Smooth muscle cell (in vitro differentiated cells): ENCODE measurements at regions not wholly inside any gene's neighbourhood (a gene's known extent, or its start where the extent isn't known, plus 50 kb on each side); places are given as distances from the start of the nearest gene placed in this dataset.

Experiments
- DNase-seq: peaks from one replicate; lab custom pipeline; 2025; ENCODE audit not compliant: unreplicated experiment; lab: John Stamatoyannopoulos, UW
- H2AFZ ChIP-seq: fragments of 200-600 bp; sonication (generic); 2 replicates; pipeline ENCODE4 v1.6.0; 2016; ENCODE audit warnings: antibody characterized with exemption, low read depth, mild to moderate bottlenecking
- H3F3A ChIP-seq: fragments of 200-600 bp; sonication (generic); 2 replicates; pipeline ENCODE4 v1.6.0; 2017; ENCODE audit warnings: antibody characterized with exemption, low read depth
- H3K27ac ChIP-seq: fragments of 200-600 bp; sonication (generic); 2 replicates; pipeline ENCODE4 v1.5.1; 2016; ENCODE audit warnings: low read depth, mild to moderate bottlenecking
- H3K27me3 ChIP-seq: fragments of 200-600 bp; sonication (generic); 2 replicates; pipeline ENCODE4 v1.6.1; 2016; ENCODE audit warnings: low read depth, mild to moderate bottlenecking
- H3K36me3 ChIP-seq: fragments of 200-600 bp; sonication (generic); 2 replicates; pipeline ENCODE4 v1.5.1; 2016; ENCODE audit warnings: low read depth
- H3K4me1 ChIP-seq: fragments of 200-600 bp; sonication (generic); 2 replicates; pipeline ENCODE4 v1.5.1; 2016; ENCODE audit warnings: low read depth
- H3K4me2 ChIP-seq: fragments of 200-600 bp; sonication (generic); 2 replicates; pipeline ENCODE4 v1.6.0; 2016; ENCODE audit warnings: mild to moderate bottlenecking
- H3K4me3 ChIP-seq: fragments of 200-600 bp; sonication (generic); 2 replicates; pipeline ENCODE4 v1.5.1; 2016; ENCODE audit warnings: mild to moderate bottlenecking
- H3K79me2 ChIP-seq: fragments of 200-600 bp; sonication (generic); 2 replicates; pipeline ENCODE4 v1.6.0; 2016; ENCODE audit warnings: low read depth, mild to moderate bottlenecking
- H3K9ac ChIP-seq: fragments of 200-600 bp; sonication (generic); 2 replicates; pipeline ENCODE4 v1.6.0; 2016; ENCODE audit warnings: low read depth
- H3K9me3 ChIP-seq: fragments of 200-600 bp; sonication (generic); replicated peaks from 2 replicates; pipeline ENCODE4 v1.5.1; 2016; ENCODE audit warnings: low read depth
- H4K20me1 ChIP-seq: fragments of 200-600 bp; sonication (generic); 2 replicates; pipeline ENCODE4 v1.6.0; 2016; ENCODE audit warnings: low read depth
- WGBS: methylation state at CpG from one replicate; pipeline ENCODE4 v1.1.7; 2016; ENCODE audit warnings: low lambda C conversion rate; 5-methylcytosine and 5-hydroxymethylcytosine counted together
- TF ChIP-seq, protein P1 (sequence below): fragments of 200-600 bp; sonication (generic); IDR thresholded peaks from 2 replicates; pipeline ENCODE4 v1.5.1; 2017; ENCODE audit warnings: borderline replicate concordance, mild to moderate bottlenecking, antibody characterized with exemption; ENCODE audit not compliant: insufficient read depth, poor library complexity, severe bottlenecking

- Histone ChIP-seq H3K36me3 (no peaks in the 10 kb centered on the region), H4K20me1 (no peaks in the 10 kb centered on the region), H3K9me3 (no peaks in the 10 kb centered on the region), H2AFZ (no peak overlapping the region), H3K4me2 (no peak overlapping the region), H3F3A (no peaks in the 10 kb centered on the region), H3K27me3 (no peaks in the 10 kb centered on the region), H3K4me3 (no peak overlapping the region), H3K9ac (no peak overlapping the region), H3K79me2 (no peaks in the 10 kb centered on the region), H3K4me1 (no peaks in the 10 kb centered on the region), H3K27ac (no peak overlapping the region)
- WGBS = 99% methylated on average over 3 of the region's 3 CpGs
- TF ChIP-seq, protein P1, sequence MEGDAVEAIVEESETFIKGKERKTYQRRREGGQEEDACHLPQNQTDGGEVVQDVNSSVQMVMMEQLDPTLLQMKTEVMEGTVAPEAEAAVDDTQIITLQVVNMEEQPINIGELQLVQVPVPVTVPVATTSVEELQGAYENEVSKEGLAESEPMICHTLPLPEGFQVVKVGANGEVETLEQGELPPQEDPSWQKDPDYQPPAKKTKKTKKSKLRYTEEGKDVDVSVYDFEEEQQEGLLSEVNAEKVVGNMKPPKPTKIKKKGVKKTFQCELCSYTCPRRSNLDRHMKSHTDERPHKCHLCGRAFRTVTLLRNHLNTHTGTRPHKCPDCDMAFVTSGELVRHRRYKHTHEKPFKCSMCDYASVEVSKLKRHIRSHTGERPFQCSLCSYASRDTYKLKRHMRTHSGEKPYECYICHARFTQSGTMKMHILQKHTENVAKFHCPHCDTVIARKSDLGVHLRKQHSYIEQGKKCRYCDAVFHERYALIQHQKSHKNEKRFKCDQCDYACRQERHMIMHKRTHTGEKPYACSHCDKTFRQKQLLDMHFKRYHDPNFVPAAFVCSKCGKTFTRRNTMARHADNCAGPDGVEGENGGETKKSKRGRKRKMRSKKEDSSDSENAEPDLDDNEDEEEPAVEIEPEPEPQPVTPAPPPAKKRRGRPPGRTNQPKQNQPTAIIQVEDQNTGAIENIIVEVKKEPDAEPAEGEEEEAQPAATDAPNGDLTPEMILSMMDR = no peak
- DNase-seq = no peak
Observed at GRCh38 chr7:110347081-110347480, 743.8 kb upstream of the LRRN3 start.

- Histone ChIP-seq H3K9ac (no peak overlapping the region), H3K4me1 (no peaks in the 10 kb centered on the region), H4K20me1 (no peaks in the 10 kb centered on the region), H3K27ac (no peak overlapping the region), H3K4me3 (no peak overlapping the region), H3K79me2 (no peaks in the 10 kb centered on the region), H3K4me2 (no peak overlapping the region), H2AFZ (no peak overlapping the region), H3K36me3 (no peaks in the 10 kb centered on the region), H3K27me3 (no peaks in the 10 kb centered on the region), H3K9me3 (no peaks in the 10 kb centered on the region), H3F3A (no peaks in the 10 kb centered on the region)
- DNase-seq = no peak
- WGBS = 82% methylated on average over 8 of the region's 8 CpGs
- TF ChIP-seq, protein P1 = no peak
Observed at GRCh38 chr7:110356438-110356837, 734.5 kb upstream of the LRRN3 start.

- H3K27me3 ChIP-seq = no peaks in the 10 kb centered on the region
- no peaks in the 10 kb centered on the region for H3K79me2 ChIP-seq
- TF ChIP-seq, protein P1 = no peak
- WGBS = 90% methylated on average over 1 of the region's 1 CpG
- no peak overlapping the region for H3K27ac ChIP-seq
- H4K20me1 ChIP-seq = no peaks in the 10 kb centered on the region
- H3K36me3 ChIP-seq = no peaks in the 10 kb centered on the region
- no peaks in the 10 kb centered on the region for H3K9me3 ChIP-seq
- H3K4me3 ChIP-seq = no peak overlapping the region
- H3K4me1 ChIP-seq = no peaks in the 10 kb centered on the region
- DNase-seq = no peak
- H3K4me2 ChIP-seq = no peak overlapping the region
- no peak overlapping the region for H3K9ac ChIP-seq
- H3F3A ChIP-seq = no peaks in the 10 kb centered on the region
- H2AFZ ChIP-seq = no peak overlapping the region
Observed at GRCh38 chr7:110358028-110358427, 732.9 kb upstream of the LRRN3 start.

DNA sequence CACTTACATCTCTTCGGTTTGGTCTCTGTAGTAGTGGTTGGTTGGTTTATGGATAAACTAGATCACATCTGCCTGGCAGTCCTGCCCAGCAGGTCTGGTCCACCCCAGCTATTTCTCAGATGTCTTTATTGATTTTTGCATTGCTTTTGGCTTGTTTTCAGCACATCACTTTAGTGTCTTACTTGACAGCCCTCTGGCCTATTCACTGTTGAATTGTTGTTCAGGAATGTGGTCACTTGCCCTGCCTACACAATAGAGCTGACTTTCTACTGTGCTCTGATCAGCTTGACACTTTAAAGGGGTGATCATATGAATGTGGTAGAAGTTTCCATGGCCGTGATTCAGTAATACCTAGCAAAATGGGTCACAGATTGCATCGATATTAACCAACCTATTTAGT, 719.2 kb upstream of the LRRN3 start:
- TF ChIP-seq, protein P1 = no peak
- DNase-seq = no peak
- Histone ChIP-seq H4K20me1 (no peaks in the 10 kb centered on the region), H2AFZ (no peak overlapping the region), H3K79me2 (no peaks in the 10 kb centered on the region), H3K4me2 (no peak overlapping the region), H3K9me3 (no peaks in the 10 kb centered on the region), H3K4me1 (peaks cover 24% of the 10 kb centered on the region), H3K36me3 (no peaks in the 10 kb centered on the region), H3K27ac (no peak overlapping the region), H3K4me3 (no peak overlapping the region), H3K9ac (no peak overlapping the region), H3K27me3 (no peaks in the 10 kb centered on the region), H3F3A (no peaks in the 10 kb centered on the region)
- 92% methylated on average over 3 of the region's 3 CpGs for WGBS
